ENCODE measurements at regions not wholly inside any gene's neighbourhood (a gene's known extent, or its start where the extent isn't known, plus 50 kb on each side); places are given as distances from the start of the nearest gene placed in this dataset.
"Not testable (repeated sequence)": the region's sequence is repeated elsewhere in the genome, so short reads cannot be mapped to it uniquely, and the experiment has no call there.

- TF ChIP-seq POLR2A (IDR thresholded peaks at IDR 0.05; ENCODE audit: low read depth, low read length); PAX5 (IDR thresholded peaks at IDR 0.05; ENCODE audit: insufficient read depth, low read length, severe bottlenecking); TAF1 (IDR thresholded peaks at IDR 0.05; ENCODE audit: low read depth, low read length); POLR2AphosphoS5 (IDR thresholded peaks at IDR 0.05; ENCODE audit: low read depth, low read length); SPI1 (IDR thresholded peaks at IDR 0.05; ENCODE audit: low read depth, low read length); POU2F2 (IDR thresholded peaks at IDR 0.05; ENCODE audit: low read depth, low read length): not testable (repeated sequence)
Measured at GRCh38 chr16:29114989-29115801, 130.3 kb downstream of the LAT start.

Measured in GM12891 (cell line).